ENCODE measurements at regions not wholly inside any gene's neighbourhood (a gene's known extent, or its start where the extent isn't known, plus 50 kb on each side); places are given as distances from the start of the nearest gene placed in this dataset.

DNA sequence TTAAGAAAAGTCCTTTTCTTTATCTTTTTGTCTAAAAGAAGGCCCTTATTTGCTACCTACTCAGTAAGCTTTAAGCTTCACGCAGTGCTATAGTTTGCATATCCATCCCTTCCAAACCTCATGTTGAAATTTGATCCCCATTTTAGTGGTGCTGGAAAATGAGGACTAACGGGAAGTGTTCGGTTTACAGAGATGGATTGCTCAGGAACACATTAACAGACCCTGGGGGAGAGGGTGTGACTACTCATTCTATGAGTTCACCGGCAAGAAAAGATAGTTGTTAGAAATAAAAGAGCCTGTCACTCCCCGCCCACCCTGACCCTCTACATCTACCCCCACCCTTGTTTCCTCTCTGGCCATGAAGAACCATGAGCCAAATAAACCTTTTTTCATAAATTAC lies 546.2 kb downstream of the MEI4 start:
- Histone ChIP-seq H3K36me3 (ENCODE audit: insufficient read depth, low read length) (no peaks in the 10 kb centered on the region), H3K9me3 (ENCODE audit: insufficient read depth, low read length, severe bottlenecking) (no peaks in the 10 kb centered on the region), H3K4me3 (ENCODE audit: low read depth in 1 of 2, low read length in 2 of 2) (no peak overlapping the region), H3K27me3 (ENCODE audit: insufficient read depth, low read length, poor library complexity) (no peaks in the 10 kb centered on the region), H4K20me1 (ENCODE audit: insufficient read depth, low read length) (no peaks in the 10 kb centered on the region), H3K79me2 (ENCODE audit: insufficient read depth, low read length) (no peaks in the 10 kb centered on the region), H2AFZ (ENCODE audit: low read depth, low read length) (no peak overlapping the region), H3K9ac (ENCODE audit: low read depth, low read length) (no peak overlapping the region), H3K27ac (ENCODE audit: low read length) (no peak overlapping the region), H3K4me1 (ENCODE audit: insufficient read depth, low read length) (no peaks in the 10 kb centered on the region), H3K4me2 (ENCODE audit: insufficient read depth, low read length) (no peak overlapping the region)
- ATAC-seq (ENCODE audit: insufficient read depth, low read depth) (no peak), DNase-seq (no peak)
- TF ChIP-seq EZH2 (IDR thresholded peaks at IDR 0.05; ENCODE audit: borderline replicate concordance, low read depth, low read length, severe bottlenecking), result no peak
- TF ChIP-seq, protein P1, sequence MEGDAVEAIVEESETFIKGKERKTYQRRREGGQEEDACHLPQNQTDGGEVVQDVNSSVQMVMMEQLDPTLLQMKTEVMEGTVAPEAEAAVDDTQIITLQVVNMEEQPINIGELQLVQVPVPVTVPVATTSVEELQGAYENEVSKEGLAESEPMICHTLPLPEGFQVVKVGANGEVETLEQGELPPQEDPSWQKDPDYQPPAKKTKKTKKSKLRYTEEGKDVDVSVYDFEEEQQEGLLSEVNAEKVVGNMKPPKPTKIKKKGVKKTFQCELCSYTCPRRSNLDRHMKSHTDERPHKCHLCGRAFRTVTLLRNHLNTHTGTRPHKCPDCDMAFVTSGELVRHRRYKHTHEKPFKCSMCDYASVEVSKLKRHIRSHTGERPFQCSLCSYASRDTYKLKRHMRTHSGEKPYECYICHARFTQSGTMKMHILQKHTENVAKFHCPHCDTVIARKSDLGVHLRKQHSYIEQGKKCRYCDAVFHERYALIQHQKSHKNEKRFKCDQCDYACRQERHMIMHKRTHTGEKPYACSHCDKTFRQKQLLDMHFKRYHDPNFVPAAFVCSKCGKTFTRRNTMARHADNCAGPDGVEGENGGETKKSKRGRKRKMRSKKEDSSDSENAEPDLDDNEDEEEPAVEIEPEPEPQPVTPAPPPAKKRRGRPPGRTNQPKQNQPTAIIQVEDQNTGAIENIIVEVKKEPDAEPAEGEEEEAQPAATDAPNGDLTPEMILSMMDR (IDR thresholded peaks at IDR 0.05; ENCODE audit: borderline replicate concordance, extremely low read depth, low read length, poor library complexity, severe bottlenecking), result no peak

DNA sequence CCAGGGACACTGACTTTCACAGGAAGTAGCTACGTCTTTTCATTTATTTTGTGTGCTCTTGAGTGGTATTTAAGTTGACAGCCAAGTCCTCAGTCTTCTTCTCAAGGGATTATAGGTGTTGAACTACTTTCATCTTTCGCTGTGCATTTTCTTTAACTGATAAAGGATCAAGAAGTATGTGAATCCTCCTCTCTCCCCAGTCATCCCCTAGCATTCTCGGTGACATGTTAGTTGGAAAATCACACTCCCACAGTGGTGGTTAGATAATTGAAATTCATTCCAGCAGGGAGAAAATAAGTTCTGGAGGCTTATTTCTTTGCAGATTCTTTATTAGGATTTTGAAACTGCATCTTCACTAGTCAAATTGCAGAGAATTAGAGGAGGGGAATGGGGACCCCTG lies 569.4 kb downstream of the MEI4 start:
- H2AFZ ChIP-seq (ENCODE audit: low read depth, low read length), result no peak overlapping the region
- no peak for ATAC-seq (ENCODE audit: insufficient read depth, low read depth)
- no peak for TF ChIP-seq EZH2 (IDR thresholded peaks at IDR 0.05; ENCODE audit: borderline replicate concordance, low read depth, low read length, severe bottlenecking)
- TF ChIP-seq, protein P1 (IDR thresholded peaks at IDR 0.05; ENCODE audit: borderline replicate concordance, extremely low read depth, low read length, poor library complexity, severe bottlenecking), result no peak

DNA sequence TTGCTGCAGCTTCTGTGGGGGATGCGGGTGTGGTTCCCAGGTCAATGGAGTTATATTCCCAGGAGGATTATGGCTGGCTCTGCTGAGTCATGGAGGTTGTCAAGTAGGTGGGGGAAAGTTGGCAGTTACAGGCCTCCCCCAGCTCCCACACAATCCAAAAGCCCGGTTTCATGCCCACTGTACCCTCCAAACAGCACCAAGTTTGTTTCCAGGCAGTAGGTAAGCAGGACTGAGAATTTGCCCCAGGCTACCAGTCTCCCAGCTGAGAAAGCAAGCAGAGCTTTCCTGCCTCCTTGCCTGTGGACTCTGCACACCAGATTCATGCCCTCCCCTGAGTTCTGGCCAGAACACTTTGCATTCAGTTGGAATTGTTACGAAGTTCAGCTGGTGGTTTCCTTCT lies 578.2 kb downstream of the MEI4 start:
- TF ChIP-seq, protein P1 (IDR thresholded peaks at IDR 0.05; ENCODE audit: borderline replicate concordance, extremely low read depth, low read length, poor library complexity, severe bottlenecking), result no peak
- TF ChIP-seq EZH2 (IDR thresholded peaks at IDR 0.05; ENCODE audit: borderline replicate concordance, low read depth, low read length, severe bottlenecking), result no peak
- no peak overlapping the region for H3K27ac ChIP-seq (ENCODE audit: low read length)
- H3K36me3 ChIP-seq (ENCODE audit: insufficient read depth, low read length), result no peaks in the 10 kb centered on the region
- no peak for ATAC-seq (ENCODE audit: insufficient read depth, low read depth)
- H3K79me2 ChIP-seq (ENCODE audit: insufficient read depth, low read length), result no peaks in the 10 kb centered on the region
- no peak overlapping the region for H3K4me2 ChIP-seq (ENCODE audit: insufficient read depth, low read length)
- H3K27me3 ChIP-seq (ENCODE audit: insufficient read depth, low read length, poor library complexity), result no peaks in the 10 kb centered on the region
- no peaks in the 10 kb centered on the region for H3K4me1 ChIP-seq (ENCODE audit: insufficient read depth, low read length)
- H3K9ac ChIP-seq (ENCODE audit: low read depth, low read length), result no peak overlapping the region
- H4K20me1 ChIP-seq (ENCODE audit: insufficient read depth, low read length), result no peaks in the 10 kb centered on the region
- H3K9me3 ChIP-seq (ENCODE audit: insufficient read depth, low read length, severe bottlenecking), result no peaks in the 10 kb centered on the region
- no peak overlapping the region for H2AFZ ChIP-seq (ENCODE audit: low read depth, low read length)
- DNase-seq, result no peak
- H3K4me3 ChIP-seq (ENCODE audit: low read depth in 1 of 2, low read length in 2 of 2), result no peak overlapping the region

More for the DNA sequence above, 569.4 kb downstream of the MEI4 start:
- no peak for DNase-seq
- H3K27ac ChIP-seq (ENCODE audit: low read length), result no peak overlapping the region
- no peaks in the 10 kb centered on the region for H3K9me3 ChIP-seq (ENCODE audit: insufficient read depth, low read length, severe bottlenecking)
- H4K20me1 ChIP-seq (ENCODE audit: insufficient read depth, low read length), result no peaks in the 10 kb centered on the region
- no peaks in the 10 kb centered on the region for H3K27me3 ChIP-seq (ENCODE audit: insufficient read depth, low read length, poor library complexity)
- no peak overlapping the region for H3K4me3 ChIP-seq (ENCODE audit: low read depth in 1 of 2, low read length in 2 of 2)
- no peaks in the 10 kb centered on the region for H3K79me2 ChIP-seq (ENCODE audit: insufficient read depth, low read length)
- H3K4me1 ChIP-seq (ENCODE audit: insufficient read depth, low read length), result no peaks in the 10 kb centered on the region
- H3K4me2 ChIP-seq (ENCODE audit: insufficient read depth, low read length), result no peak overlapping the region
- H3K36me3 ChIP-seq (ENCODE audit: insufficient read depth, low read length), result no peaks in the 10 kb centered on the region
- H3K9ac ChIP-seq (ENCODE audit: low read depth, low read length), result no peak overlapping the region

DNA sequence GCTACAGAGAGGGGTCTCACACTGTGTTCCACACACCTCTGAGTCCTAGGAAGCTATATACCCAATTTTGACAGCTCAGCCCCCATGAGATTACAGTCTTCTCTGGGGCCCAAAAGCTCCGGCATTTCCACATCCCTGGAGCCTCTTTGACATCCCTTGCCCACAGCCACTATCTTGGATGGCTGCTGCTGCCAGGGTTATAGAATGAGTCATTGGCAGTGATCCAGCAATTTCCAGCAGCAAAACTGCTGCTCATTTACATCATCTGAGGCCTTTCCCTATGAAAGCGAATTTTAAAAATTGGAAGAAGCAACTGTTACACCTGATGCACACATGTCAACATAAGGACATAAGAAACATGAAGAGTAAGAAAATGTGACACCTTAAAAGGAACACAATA lies 590.7 kb downstream of the MEI4 start:
- Histone ChIP-seq H3K4me2 (ENCODE audit: insufficient read depth, low read length) (no peak overlapping the region), H3K4me1 (ENCODE audit: insufficient read depth, low read length) (no peaks in the 10 kb centered on the region), H4K20me1 (ENCODE audit: insufficient read depth, low read length) (no peaks in the 10 kb centered on the region), H3K4me3 (ENCODE audit: low read depth in 1 of 2, low read length in 2 of 2) (no peak overlapping the region), H3K27ac (ENCODE audit: low read length) (no peak overlapping the region), H3K79me2 (ENCODE audit: insufficient read depth, low read length) (no peaks in the 10 kb centered on the region), H2AFZ (ENCODE audit: low read depth, low read length) (no peak overlapping the region), H3K36me3 (ENCODE audit: insufficient read depth, low read length) (no peaks in the 10 kb centered on the region), H3K9ac (ENCODE audit: low read depth, low read length) (no peak overlapping the region), H3K27me3 (ENCODE audit: insufficient read depth, low read length, poor library complexity) (no peaks in the 10 kb centered on the region), H3K9me3 (ENCODE audit: insufficient read depth, low read length, severe bottlenecking) (no peaks in the 10 kb centered on the region)
- DNase-seq, result no peak
- TF ChIP-seq, protein P1 (IDR thresholded peaks at IDR 0.05; ENCODE audit: borderline replicate concordance, extremely low read depth, low read length, poor library complexity, severe bottlenecking), result no peak
- no peak for TF ChIP-seq EZH2 (IDR thresholded peaks at IDR 0.05; ENCODE audit: borderline replicate concordance, low read depth, low read length, severe bottlenecking)
- no peak for ATAC-seq (ENCODE audit: insufficient read depth, low read depth)

Measured in DND-41 (cell line).